Liver (tissue), 8 donors: ENCODE measurements at regions not wholly inside any gene's neighbourhood (a gene's known extent, or its start where the extent isn't known, plus 50 kb on each side); places are given as distances from the start of the nearest gene placed in this dataset.

Experiments used
- DNase-seq: peaks from one replicate; pipeline ENCODE4 v3.0.0-alpha.2; 2017; ENCODE audit warnings: low spot score
- H3K27ac ChIP-seq, 2 donors: one replicate each; pipeline ENCODE4 v1.7.0; 2013; ENCODE audit warnings: inconsistent platforms in 2 of 2, low read length in 2 of 2, control low read depth in 1 of 2, low read depth in 1 of 2, mild to moderate bottlenecking in 1 of 2
- H3K27me3 ChIP-seq, 4 donors: one replicate each; pipeline versions ENCODE4 v1.6.1 to v1.7.0; 2013; ENCODE audit warnings: low read length in 3 of 4, inconsistent platforms in 1 of 4, mild to moderate bottlenecking in 1 of 4, moderate library complexity in 1 of 4; ENCODE audit not compliant: control insufficient read depth in 4 of 4, insufficient read depth in 4 of 4
- H3K36me3 ChIP-seq, 4 donors: one replicate each; pipeline versions ENCODE4 v1.6.1 to v1.7.0; 2013; ENCODE audit warnings: low read length in 3 of 4, mild to moderate bottlenecking in 3 of 4, low read depth in 1 of 4, moderate library complexity in 1 of 4; ENCODE audit not compliant: control insufficient read depth in 4 of 4, insufficient read depth in 3 of 4
- H3K4me1 ChIP-seq, 4 donors: one replicate each; pipeline versions ENCODE4 v1.6.1 to v1.7.0; 2013; ENCODE audit warnings: low read length in 3 of 4, mild to moderate bottlenecking in 3 of 4, moderate library complexity in 1 of 4; ENCODE audit not compliant: control insufficient read depth in 4 of 4, insufficient read depth in 4 of 4
- H3K4me3 ChIP-seq, 3 donors: one replicate each; pipeline versions ENCODE4 v1.6.1 to v1.7.0; 2013; ENCODE audit warnings: low read length in 3 of 3, control low read depth in 1 of 3, low read depth in 1 of 3, mild to moderate bottlenecking in 1 of 3
- H3K9ac ChIP-seq, 2 donors: one replicate each; pipeline ENCODE4 v1.7.0; 2013; ENCODE audit warnings: low read length in 2 of 2, mild to moderate bottlenecking in 2 of 2, moderate library complexity in 2 of 2, control low read depth in 1 of 2, low read depth in 1 of 2
- H3K9me3 ChIP-seq, 4 donors: one replicate each; pipeline versions ENCODE4 v1.6.1 to v1.7.0; 2013; ENCODE audit warnings: low read length in 3 of 4; ENCODE audit not compliant: control insufficient read depth in 4 of 4
- CTCF ChIP-seq: fragments of 150-350 bp; IDR thresholded peaks from 2 replicates; pipeline ENCODE4 v1.5.1; 2017; ENCODE audit warnings: improper control_type of control experiment, low read depth, low read length; ENCODE audit not compliant: missing input control
- EGR1 ChIP-seq, 2 donors: IDR thresholded peaks; 2 replicates each; pipeline ENCODE4 v1.6.1; 2016 to 2018; ENCODE audit warnings: antibody characterized with exemption in 2 of 2, low read depth in 2 of 2
- FOXA1 ChIP-seq: IDR thresholded peaks from 2 replicates; pipeline ENCODE4 v1.6.1; 2016; ENCODE audit warnings: antibody characterized with exemption
- FOXA2 ChIP-seq: IDR thresholded peaks from 2 replicates; pipeline ENCODE4 v1.6.1; 2016; ENCODE audit warnings: antibody characterized with exemption
- GABPA ChIP-seq, 2 donors: IDR thresholded peaks in 1 of 2; conservative IDR thresholded peaks in 1 of 2; 2 replicates each; pipeline ENCODE4 v1.6.1; 2016; ENCODE audit warnings: antibody characterized with exemption in 2 of 2, mild to moderate bottlenecking in 1 of 2, moderate library complexity in 1 of 2
- HNF4A ChIP-seq, 2 donors: conservative IDR thresholded peaks; 2 replicates each; pipeline ENCODE4 v1.6.1; 2016; ENCODE audit warnings: antibody characterized with exemption in 2 of 2, mild to moderate bottlenecking in 2 of 2
- HNF4G ChIP-seq: IDR thresholded peaks from 2 replicates; pipeline ENCODE4 v1.6.1; 2016; ENCODE audit warnings: antibody characterized with exemption
- MAX ChIP-seq: IDR thresholded peaks from 2 replicates; pipeline ENCODE4 v1.6.1; 2016; ENCODE audit warnings: antibody characterized with exemption
- NR2F2 ChIP-seq: IDR thresholded peaks from 2 replicates; pipeline ENCODE4 v1.6.1; 2016; ENCODE audit warnings: antibody characterized with exemption
- RAD21 ChIP-seq, 2 donors: IDR thresholded peaks; 2 replicates each; pipeline ENCODE4 v1.6.1; 2016; ENCODE audit warnings: antibody characterized with exemption in 2 of 2, mild to moderate bottlenecking in 2 of 2
- REST ChIP-seq: IDR thresholded peaks from 2 replicates; pipeline ENCODE4 v1.6.1; 2016; ENCODE audit warnings: antibody characterized with exemption, mild to moderate bottlenecking
- SP1 ChIP-seq: IDR thresholded peaks from 2 replicates; pipeline ENCODE4 v1.6.1; 2018; ENCODE audit warnings: antibody characterized with exemption, mild to moderate bottlenecking
- TAF1 ChIP-seq: conservative IDR thresholded peaks from 2 replicates; pipeline ENCODE4 v1.6.1; 2016; ENCODE audit warnings: antibody characterized with exemption, mild to moderate bottlenecking
- YY1 ChIP-seq: IDR thresholded peaks from 2 replicates; pipeline ENCODE4 v1.6.1; 2016; ENCODE audit warnings: antibody characterized with exemption, mild to moderate bottlenecking
- ZBTB33 ChIP-seq: IDR thresholded peaks from 2 replicates; pipeline ENCODE4 v1.6.1; 2016; ENCODE audit warnings: antibody characterized with exemption
- WGBS: extraction: QIAGEN DNeasy Blood & Tissue Kit; methylation state at CpG from one replicate; pipeline ENCODE4 v1.1.7; 2013; 5-methylcytosine and 5-hydroxymethylcytosine counted together
- donor health status: healthy.
- donor health status: healthy.
- donor health status: healthy.
- donor health status: healthy.
- donor health status: healthy.

- no peak for TF ChIP-seq GABPA (IDR thresholded peaks at IDR 0.05 in 1 of 2, conservative IDR thresholded peaks at IDR 0.05 in 1 of 2)
- TF ChIP-seq HNF4G = no peak
- TF ChIP-seq TAF1 = no peak
- no peak for TF ChIP-seq RAD21 (IDR thresholded peaks at IDR 0.05)
- no peak for TF ChIP-seq ZBTB33
- TF ChIP-seq EGR1 (IDR thresholded peaks at IDR 0.05; ENCODE audit: low read depth in 2 of 2) = no peak
- TF ChIP-seq REST = no peak
- no peak for TF ChIP-seq SP1
- Histone ChIP-seq H3K27me3 (peaks cover 0 to 7% (median 2%) of the 10 kb centered on the region in 4 donors), H3K9me3 (no peaks in the 10 kb centered on the region), H3K36me3 (no peaks in the 10 kb centered on the region), H3K9ac (no peak overlapping the region), H3K4me1 (no peaks in the 10 kb centered on the region), H3K4me3 (no peak overlapping the region), H3K27ac (no peak overlapping the region)
- DNase-seq = no peak
- 85% methylated on average over 13 of the region's 13 CpGs for WGBS
Observed at GRCh38 chr20:51108638-51109363, 85.9 kb upstream of the KCNG1 start.

- Histone ChIP-seq H3K4me1 (no peaks in the 10 kb centered on the region), H3K9me3 (no peaks in the 10 kb centered on the region), H3K36me3 (no peaks in the 10 kb centered on the region), H3K9ac (no peak overlapping the region), H3K4me3 (no peak overlapping the region), H3K27ac (no peak overlapping the region), H3K27me3 (peaks cover 0 to 7% (median 1%) of the 10 kb centered on the region in 4 donors)
- no peak for TF ChIP-seq SP1
- no peak for TF ChIP-seq ZBTB33
- no peak for TF ChIP-seq MAX
- TF ChIP-seq FOXA1 = no peak
- no peak for TF ChIP-seq HNF4A (conservative IDR thresholded peaks at IDR 0.05)
- no peak for TF ChIP-seq FOXA2
- TF ChIP-seq CTCF = no peak
- TF ChIP-seq GABPA (IDR thresholded peaks at IDR 0.05 in 1 of 2, conservative IDR thresholded peaks at IDR 0.05 in 1 of 2) = no peak
- TF ChIP-seq EGR1 (IDR thresholded peaks at IDR 0.05; ENCODE audit: low read depth in 2 of 2) = no peak
- no peak for TF ChIP-seq YY1
- TF ChIP-seq REST = no peak
- no peak for TF ChIP-seq NR2F2
- no peak for DNase-seq
- 78% methylated on average over 3 of the region's 3 CpGs for WGBS
Observed at GRCh38 chr20:51106011-51106410, 83.1 kb upstream of the KCNG1 start.
